ENCODE measurements at regions not wholly inside any gene's neighbourhood (a gene's known extent, or its start where the extent isn't known, plus 50 kb on each side); places are given as distances from the start of the nearest gene placed in this dataset.

- TF ChIP-seq CTCF (IDR thresholded peaks at IDR 0.05) = no peak
- no peak for TF ChIP-seq POLR2A (IDR thresholded peaks at IDR 0.05; ENCODE audit: low read depth)
- no peak for TF ChIP-seq POLR2AphosphoS5 (IDR thresholded peaks at IDR 0.05)
- no peak for TF ChIP-seq EP300 (IDR thresholded peaks at IDR 0.05)
Measured at GRCh38 chr11:13551834-13552233, 56.0 kb upstream of the PTH start.

All from esophagus muscularis mucosa (tissue), 4 donors.